IPS-NIHi7 (cell line): ENCODE measurements at regions not wholly inside any gene's neighbourhood (a gene's known extent, or its start where the extent isn't known, plus 50 kb on each side); places are given as distances from the start of the nearest gene placed in this dataset.
"Not testable (repeated sequence)": the region's sequence is repeated elsewhere in the genome, so short reads cannot be mapped to it uniquely, and the experiment has no call there.

Experiments
- DNase-seq: peaks from one replicate; pipeline ENCODE4 v3.0.0; 2012; ENCODE audit warnings: mixed read lengths; ENCODE audit errors: extremely low spot score

DNA sequence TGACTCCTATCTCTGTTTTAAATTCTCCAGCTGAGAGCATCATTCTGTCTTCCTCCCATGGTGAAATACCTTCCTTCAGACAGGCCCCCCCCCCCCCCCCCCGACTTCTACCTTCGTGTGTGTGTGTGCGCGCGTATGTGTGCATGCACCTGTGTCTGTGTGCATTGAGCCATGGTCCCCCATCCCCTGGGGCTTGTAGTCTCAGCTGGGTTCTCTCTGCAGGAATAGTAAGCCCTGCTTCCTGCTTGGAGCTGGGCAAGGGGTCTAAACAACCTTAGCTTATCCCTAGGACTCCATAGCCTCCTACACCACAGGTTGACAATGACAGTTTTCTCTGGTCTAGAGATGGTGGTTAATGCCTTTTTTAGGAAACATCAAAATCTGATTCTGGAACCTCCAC, 427.5 kb upstream of the KLHL29 start:
- DNase-seq = no peak

DNA sequence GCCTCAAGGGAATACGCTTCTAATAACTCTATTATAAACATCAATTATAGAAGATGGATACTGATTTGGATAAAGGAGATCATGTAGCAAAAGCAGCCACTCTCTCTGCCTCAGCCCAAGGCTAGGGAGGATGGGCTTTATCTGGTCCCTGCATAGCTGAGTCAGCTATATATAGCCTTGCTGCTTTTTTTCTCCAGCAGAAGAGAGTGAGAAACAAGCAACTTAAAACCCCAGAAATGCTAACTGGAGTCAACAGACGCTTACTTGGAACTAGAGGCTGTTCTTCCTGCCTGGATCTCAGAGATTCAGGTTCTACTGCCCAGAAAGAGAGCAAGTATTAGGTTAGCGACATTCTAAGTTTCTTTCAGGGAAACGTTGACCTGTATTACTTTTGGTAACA, 426.7 kb upstream of the KLHL29 start:
- DNase-seq = no peak

GRCh38 chr2:22967756-22968155, 417.2 kb upstream of the KLHL29 start:
- no peak for DNase-seq

GRCh38 chr2:22970284-22970975, 414.5 kb upstream of the KLHL29 start:
- no peak for DNase-seq

DNA sequence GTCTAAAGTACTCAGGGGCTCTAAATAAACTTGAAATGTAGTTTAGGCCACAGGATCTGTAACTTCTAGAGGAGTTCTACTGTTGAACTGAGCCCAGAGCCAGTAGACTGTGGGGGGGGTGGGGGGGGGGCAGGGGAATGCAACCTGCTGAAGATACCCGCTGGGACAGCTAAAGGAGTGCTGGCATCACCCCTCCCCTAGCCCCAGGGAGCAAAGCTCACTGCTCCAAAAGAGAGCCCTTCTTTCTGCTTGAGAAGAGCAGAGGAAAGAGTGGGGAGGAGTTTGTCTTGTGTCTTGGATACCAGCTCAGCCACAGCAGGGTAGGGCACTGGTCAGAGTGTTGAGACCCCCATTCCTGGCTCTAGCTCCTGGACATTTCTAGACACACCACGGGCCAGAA, 414.0 kb upstream of the KLHL29 start:
- DNase-seq = no peak

DNA sequence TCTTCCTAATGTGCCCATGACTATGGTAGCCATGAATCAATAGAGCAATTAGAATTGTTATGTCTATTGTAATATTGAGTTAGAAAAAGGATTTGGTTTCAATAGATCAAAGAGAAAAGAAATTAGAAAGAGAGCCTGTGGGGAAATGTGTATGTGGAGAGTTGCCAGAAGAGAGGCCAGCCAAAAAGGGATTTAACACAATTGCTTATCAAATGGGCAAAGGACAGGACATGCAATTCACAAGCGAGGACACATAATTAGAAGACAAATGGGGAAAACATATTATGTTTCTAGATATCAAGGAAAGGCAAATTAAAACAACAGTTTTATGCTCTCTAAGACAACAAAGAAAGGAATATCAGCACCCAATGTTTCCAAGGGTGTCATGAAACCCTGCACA, 403.2 kb upstream of the KLHL29 start:
- no peak for DNase-seq

- DNase-seq = not testable (repeated sequence)
Observed at GRCh38 chr2:22984152-22984551, 400.8 kb upstream of the KLHL29 start.

- DNase-seq = no peak
Observed at GRCh38 chr2:22990246-22990645, 394.7 kb upstream of the KLHL29 start.

DNA sequence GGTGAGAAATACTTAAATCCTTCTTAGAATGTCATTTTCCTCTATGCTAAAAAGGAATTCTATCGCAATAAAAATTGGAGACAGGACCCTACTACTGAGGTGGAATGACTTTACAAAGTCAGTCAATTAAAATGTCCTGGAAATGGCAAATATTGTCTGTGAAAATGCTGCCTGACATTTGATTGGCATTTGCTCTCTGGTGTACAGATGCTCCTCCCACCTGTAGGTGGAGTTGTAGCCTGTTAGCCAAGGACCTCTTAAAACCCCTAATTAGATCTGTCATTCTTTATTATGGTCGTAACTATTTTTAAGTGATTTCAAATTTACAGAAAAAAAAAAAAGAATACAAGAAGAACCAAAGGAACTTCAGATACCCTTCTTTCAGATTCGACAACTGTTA, 393.1 kb upstream of the KLHL29 start:
- no peak for DNase-seq

GRCh38 chr2:22992441-22992840, 392.5 kb upstream of the KLHL29 start:
- no peak for DNase-seq

GRCh38 chr2:22993250-22993649, 391.7 kb upstream of the KLHL29 start:
- DNase-seq = no peak

DNA sequence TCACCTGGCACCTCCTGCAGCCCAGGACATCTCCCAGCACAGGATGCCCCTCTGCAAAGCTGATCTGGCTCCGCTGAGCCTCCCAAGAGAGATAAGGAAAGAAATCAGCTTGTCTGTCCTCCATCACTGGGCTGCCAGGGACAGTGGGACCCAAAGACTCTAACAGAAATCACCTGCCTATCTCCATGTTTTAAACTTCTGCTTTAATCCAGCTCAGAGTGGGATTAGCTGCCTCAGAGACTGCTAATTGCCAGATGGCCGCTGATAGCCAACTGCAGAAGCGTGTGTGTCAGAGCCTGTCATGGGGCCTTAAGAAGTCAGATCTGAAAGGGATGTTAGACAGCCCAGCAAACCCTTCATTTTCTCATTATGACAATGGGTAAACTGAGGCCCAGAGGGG, 389.4 kb upstream of the KLHL29 start:
- DNase-seq = no peak

- no peak for DNase-seq
Observed at GRCh38 chr2:22996911-22997310, 388.1 kb upstream of the KLHL29 start.

DNA sequence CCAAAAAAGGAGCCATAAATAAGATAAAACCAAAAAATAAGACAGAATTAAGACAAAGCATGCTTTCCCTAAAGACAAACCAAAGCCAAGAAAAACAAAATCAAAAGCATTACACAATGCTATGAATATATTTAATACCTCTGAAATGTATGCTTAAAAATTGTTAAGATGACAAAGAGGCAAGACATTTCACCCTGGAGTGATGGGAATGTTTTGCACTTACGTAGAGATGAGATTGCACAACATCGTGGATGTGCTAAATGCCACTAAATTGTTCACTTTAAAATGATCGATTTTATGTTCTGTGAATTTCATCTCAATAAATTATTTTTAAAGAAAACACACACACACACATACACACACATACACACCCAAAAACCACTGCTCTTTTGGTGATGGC, 386.6 kb upstream of the KLHL29 start:
- no peak for DNase-seq

DNA sequence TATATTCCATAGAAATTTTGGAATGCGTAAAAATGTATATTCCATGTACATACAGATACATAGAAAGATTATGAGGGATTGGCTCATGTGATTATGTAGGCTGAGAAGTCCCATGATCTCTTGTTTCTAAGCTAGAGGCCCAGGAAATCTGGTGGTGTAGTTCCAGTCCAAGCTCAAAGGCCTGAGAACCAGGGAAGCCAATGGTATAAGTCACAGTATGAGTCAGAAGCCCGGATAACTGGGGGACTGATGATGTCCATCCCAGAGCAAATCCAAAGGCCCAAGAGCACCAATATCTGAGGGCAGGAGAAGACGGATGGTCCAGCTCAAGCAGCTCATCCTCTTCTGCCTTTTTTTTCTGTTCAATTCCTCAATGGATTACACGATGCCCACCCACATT, 385.0 kb upstream of the KLHL29 start:
- no peak for DNase-seq

DNA sequence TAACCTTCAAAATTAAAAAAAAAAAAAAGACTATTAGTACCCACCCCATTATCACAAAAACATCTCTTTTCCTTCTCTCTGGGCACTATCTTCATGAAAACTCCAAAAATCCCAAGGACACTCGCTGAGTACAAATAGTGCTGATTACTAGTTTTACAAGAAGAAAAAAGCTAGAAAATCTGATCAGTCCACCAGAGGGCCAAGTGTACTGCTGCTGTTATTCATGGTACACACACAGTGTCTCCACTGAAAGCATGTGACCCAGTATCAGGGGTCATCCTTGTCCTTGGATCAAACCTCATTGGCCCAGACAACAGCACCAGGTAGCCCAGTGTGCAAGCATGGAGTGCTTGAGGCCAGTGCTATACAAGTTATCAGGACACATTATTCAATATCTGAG, 382.7 kb upstream of the KLHL29 start:
- no peak for DNase-seq

DNA sequence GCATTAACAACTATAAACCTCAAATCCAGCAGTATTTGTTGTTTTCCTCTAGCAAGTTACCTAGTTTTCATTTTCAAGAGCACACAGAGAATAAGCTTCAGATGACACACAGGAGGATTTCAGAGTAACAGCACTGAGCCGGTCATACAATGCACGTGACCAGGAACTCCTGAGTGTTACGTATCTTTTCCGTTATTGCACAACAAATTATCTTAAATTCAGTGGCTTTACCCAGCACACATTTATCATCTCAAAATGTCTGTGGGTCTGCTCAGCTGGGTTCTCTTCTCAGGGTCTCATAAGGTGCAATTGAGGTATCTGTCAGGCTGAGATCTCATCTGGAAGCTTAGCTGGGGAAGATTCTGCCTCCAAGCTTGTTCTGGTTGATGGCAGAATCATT, 379.5 kb upstream of the KLHL29 start:
- DNase-seq = no peak

- DNase-seq = no peak
Observed at GRCh38 chr2:23007631-23008235, 377.2 kb upstream of the KLHL29 start.

DNA sequence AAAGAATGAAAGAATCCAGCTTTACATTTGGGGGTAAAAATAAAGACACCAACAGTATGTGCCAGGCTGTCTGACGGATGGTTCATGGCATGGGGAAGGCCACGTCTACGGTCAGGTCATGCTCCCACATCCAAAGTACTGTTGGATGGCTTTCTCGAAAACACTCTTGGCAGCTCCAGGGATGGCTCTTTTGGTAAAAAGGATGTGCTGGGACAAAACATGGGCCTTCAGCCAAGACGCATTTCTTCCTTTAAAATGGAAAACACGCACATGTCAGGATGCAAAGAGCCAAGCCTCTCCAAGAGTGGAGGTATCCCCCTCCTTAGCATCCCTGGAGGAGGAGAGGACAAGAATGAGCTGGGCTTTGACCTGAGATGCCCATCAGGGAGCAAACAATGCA, 376.5 kb upstream of the KLHL29 start:
- DNase-seq = no peak

- DNase-seq = no peak
Observed at GRCh38 chr2:23008951-23009350, 376.0 kb upstream of the KLHL29 start.

DNA sequence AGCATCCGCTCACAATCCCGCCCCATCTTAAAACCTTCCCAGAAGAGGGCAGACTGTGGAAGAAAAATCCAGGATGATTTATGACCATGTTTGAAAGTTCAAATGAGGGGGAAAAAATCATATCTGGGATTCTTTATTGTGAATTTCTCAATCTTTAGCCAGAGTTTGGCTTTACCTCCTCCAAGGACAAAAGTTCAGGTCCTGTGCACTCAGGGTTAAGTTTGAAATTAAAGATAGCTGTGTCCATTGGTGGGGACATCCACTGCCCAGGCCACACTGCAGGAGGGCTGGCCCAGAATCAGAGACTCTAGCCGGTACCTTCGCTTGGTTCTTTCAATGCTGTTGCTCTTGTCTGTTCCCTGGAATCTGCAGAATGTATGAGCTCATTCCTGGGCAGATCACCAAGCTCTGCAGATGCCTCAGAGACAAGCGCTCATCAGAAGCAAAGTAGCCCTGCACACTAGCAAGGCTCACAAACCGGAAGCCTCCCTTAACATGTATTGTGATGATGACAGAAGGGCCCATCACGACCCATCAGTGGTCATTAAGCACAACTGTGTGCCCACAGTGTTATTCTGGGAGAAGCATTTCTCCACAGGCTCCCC, 375.3 kb upstream of the KLHL29 start:
- no peak for DNase-seq

DNA sequence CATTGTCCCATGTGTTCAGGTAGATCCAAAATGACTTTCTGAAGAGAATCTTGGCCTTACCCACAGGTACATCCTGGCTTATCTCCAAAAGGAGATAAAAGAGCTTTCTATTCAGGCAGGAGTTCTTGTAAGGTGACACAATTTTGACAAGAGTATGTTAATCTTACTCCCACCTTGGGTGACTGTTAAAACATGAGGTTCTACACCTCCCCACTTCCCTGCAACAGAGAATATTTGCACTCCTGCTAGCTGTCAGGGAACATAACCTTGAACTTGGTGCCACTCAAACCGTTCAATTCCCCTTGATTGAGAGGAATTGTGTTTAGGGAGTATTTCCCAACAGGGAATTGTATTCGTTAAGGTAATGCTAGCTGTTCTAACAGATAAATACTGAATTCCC, 372.5 kb upstream of the KLHL29 start:
- no peak for DNase-seq

- no peak for DNase-seq
Observed at GRCh38 chr2:23015651-23016200, 369.3 kb upstream of the KLHL29 start.
